ENCODE measurements at regions not wholly inside any gene's neighbourhood (a gene's known extent, or its start where the extent isn't known, plus 50 kb on each side); places are given as distances from the start of the nearest gene placed in this dataset.

- Mint-ChIP-seq H3K36me3 (no peaks in the 10 kb centered on the region), H3K27ac (no peak overlapping the region), H3K27me3 (no peaks in the 10 kb centered on the region), H3K4me3 (no peak overlapping the region), H3K9me3 (peaks cover 0 to 2% (median 0%) of the 10 kb centered on the region in 5 donors), H3K4me1 (no peaks in the 10 kb centered on the region)
- Histone ChIP-seq H3K4me3 (ENCODE audit: low read length) (no peak overlapping the region), H3K36me3 (ENCODE audit: insufficient read depth, low read length) (no peaks in the 10 kb centered on the region), H3K27me3 (ENCODE audit: insufficient read depth, low read length, poor library complexity, severe bottlenecking) (no peaks in the 10 kb centered on the region), H3K9me3 (ENCODE audit: low read length) (no peaks in the 10 kb centered on the region), H3K4me1 (ENCODE audit: insufficient read depth, low read length) (no peaks in the 10 kb centered on the region), H3K27ac (ENCODE audit: low read depth, low read length) (no peak overlapping the region)
- ChIA-PET POLR2A (no interaction called here), CTCF (no interaction called here)
- DNase-seq, result no peak
Observed at GRCh38 chr18:67733088-67733487, 216.6 kb upstream of the DSEL start.

GRCh38 chr18:67731851-67732250 is 215.3 kb upstream of the DSEL start:
- ChIA-PET POLR2A (no interaction called here), CTCF (no interaction called here)
- no peaks in the 10 kb centered on the region for H3K4me1 Mint-ChIP-seq
- H3K4me1 ChIP-seq (ENCODE audit: insufficient read depth, low read length), result no peaks in the 10 kb centered on the region
- H3K27me3 ChIP-seq (ENCODE audit: insufficient read depth, low read length, poor library complexity, severe bottlenecking), result no peaks in the 10 kb centered on the region
- H3K36me3 Mint-ChIP-seq, result no peaks in the 10 kb centered on the region
- no peak for DNase-seq
- H3K27ac ChIP-seq (ENCODE audit: low read depth, low read length), result no peak overlapping the region
- H3K27me3 Mint-ChIP-seq, result no peaks in the 10 kb centered on the region
- peaks cover 0 to 4% (median 0%) of the 10 kb centered on the region in 5 donors for H3K9me3 Mint-ChIP-seq
- H3K4me3 ChIP-seq (ENCODE audit: low read length), result no peak overlapping the region
- H3K36me3 ChIP-seq (ENCODE audit: insufficient read depth, low read length), result no peaks in the 10 kb centered on the region
- no peaks in the 10 kb centered on the region for H3K9me3 ChIP-seq (ENCODE audit: low read length)
- H3K4me3 Mint-ChIP-seq, result no peak overlapping the region
- H3K27ac Mint-ChIP-seq, result no peak overlapping the region

- H3K4me1 ChIP-seq (ENCODE audit: insufficient read depth, low read length), result no peaks in the 10 kb centered on the region
- no peaks in the 10 kb centered on the region for H3K27me3 ChIP-seq (ENCODE audit: insufficient read depth, low read length, poor library complexity, severe bottlenecking)
- no peak overlapping the region for H3K4me3 ChIP-seq (ENCODE audit: low read length)
- Mint-ChIP-seq H3K4me3 (no peak overlapping the region), H3K27me3 (no peaks in the 10 kb centered on the region), H3K27ac (no peak overlapping the region), H3K9me3 (peaks cover 0 to 6% (median 4%) of the 10 kb centered on the region in 5 donors), H3K4me1 (no peaks in the 10 kb centered on the region), H3K36me3 (no peaks in the 10 kb centered on the region)
- POLR2A ChIA-PET, result no interaction called here
- CTCF ChIA-PET, result no interaction called here
- no peak overlapping the region for H3K27ac ChIP-seq (ENCODE audit: low read depth, low read length)
- no peaks in the 10 kb centered on the region for H3K36me3 ChIP-seq (ENCODE audit: insufficient read depth, low read length)
- no peak for DNase-seq
- no peaks in the 10 kb centered on the region for H3K9me3 ChIP-seq (ENCODE audit: low read length)
Observed at GRCh38 chr18:67730886-67731285, 214.4 kb upstream of the DSEL start.

GRCh38 chr18:67728364-67728763 is 211.8 kb upstream of the DSEL start:
- Histone ChIP-seq H3K4me3 (ENCODE audit: low read length) (no peak overlapping the region), H3K4me1 (ENCODE audit: insufficient read depth, low read length) (no peaks in the 10 kb centered on the region), H3K27ac (ENCODE audit: low read depth, low read length) (no peak overlapping the region), H3K9me3 (ENCODE audit: low read length) (no peaks in the 10 kb centered on the region), H3K27me3 (ENCODE audit: insufficient read depth, low read length, poor library complexity, severe bottlenecking) (no peaks in the 10 kb centered on the region), H3K36me3 (ENCODE audit: insufficient read depth, low read length) (no peaks in the 10 kb centered on the region)
- Mint-ChIP-seq H3K4me1 (no peaks in the 10 kb centered on the region), H3K27me3 (no peaks in the 10 kb centered on the region), H3K4me3 (no peak overlapping the region), H3K27ac (no peak overlapping the region), H3K9me3 (peaks cover 0 to 16% (median 7%) of the 10 kb centered on the region in 5 donors), H3K36me3 (no peaks in the 10 kb centered on the region)
- ChIA-PET POLR2A (no interaction called here), CTCF (no interaction called here)
- no peak for DNase-seq

GRCh38 chr18:67726882-67727281 is 210.4 kb upstream of the DSEL start:
- H3K27me3 Mint-ChIP-seq, result no peaks in the 10 kb centered on the region
- CTCF ChIA-PET, result no interaction called here
- DNase-seq, result no peak
- H3K36me3 Mint-ChIP-seq, result no peaks in the 10 kb centered on the region
- POLR2A ChIA-PET, result no interaction called here
- no peak overlapping the region for H3K4me3 Mint-ChIP-seq
- Histone ChIP-seq H3K4me1 (ENCODE audit: insufficient read depth, low read length) (no peaks in the 10 kb centered on the region), H3K27me3 (ENCODE audit: insufficient read depth, low read length, poor library complexity, severe bottlenecking) (no peaks in the 10 kb centered on the region), H3K4me3 (ENCODE audit: low read length) (no peak overlapping the region), H3K36me3 (ENCODE audit: insufficient read depth, low read length) (no peaks in the 10 kb centered on the region), H3K27ac (ENCODE audit: low read depth, low read length) (no peak overlapping the region), H3K9me3 (ENCODE audit: low read length) (no peaks in the 10 kb centered on the region)
- peaks cover 0 to 17% (median 7%) of the 10 kb centered on the region in 5 donors for H3K9me3 Mint-ChIP-seq
- H3K27ac Mint-ChIP-seq, result no peak overlapping the region
- H3K4me1 Mint-ChIP-seq, result no peaks in the 10 kb centered on the region

- no peaks in the 10 kb centered on the region for H3K4me1 Mint-ChIP-seq
- Histone ChIP-seq H3K4me1 (ENCODE audit: insufficient read depth, low read length) (no peaks in the 10 kb centered on the region), H3K27ac (ENCODE audit: low read depth, low read length) (no peak overlapping the region), H3K36me3 (ENCODE audit: insufficient read depth, low read length) (no peaks in the 10 kb centered on the region), H3K4me3 (ENCODE audit: low read length) (no peak overlapping the region), H3K27me3 (ENCODE audit: insufficient read depth, low read length, poor library complexity, severe bottlenecking) (no peaks in the 10 kb centered on the region), H3K9me3 (ENCODE audit: low read length) (no peaks in the 10 kb centered on the region)
- DNase-seq, result no peak
- H3K27me3 Mint-ChIP-seq, result no peaks in the 10 kb centered on the region
- POLR2A ChIA-PET, result no interaction called here
- H3K9me3 Mint-ChIP-seq, result peaks cover 0 to 4% (median 0%) of the 10 kb centered on the region in 5 donors
- no peak overlapping the region for H3K4me3 Mint-ChIP-seq
- CTCF ChIA-PET, result no interaction called here
- no peak overlapping the region for H3K27ac Mint-ChIP-seq
- no peaks in the 10 kb centered on the region for H3K36me3 Mint-ChIP-seq
Observed at GRCh38 chr18:67717800-67718199, 201.3 kb upstream of the DSEL start.

GRCh38 chr18:67715567-67715966 is 199.0 kb upstream of the DSEL start:
- no peaks in the 10 kb centered on the region for H3K9me3 Mint-ChIP-seq
- POLR2A ChIA-PET, result no interaction called here
- Histone ChIP-seq H3K4me1 (ENCODE audit: insufficient read depth, low read length) (no peaks in the 10 kb centered on the region), H3K4me3 (ENCODE audit: low read length) (no peak overlapping the region), H3K36me3 (ENCODE audit: insufficient read depth, low read length) (no peaks in the 10 kb centered on the region), H3K27me3 (ENCODE audit: insufficient read depth, low read length, poor library complexity, severe bottlenecking) (no peaks in the 10 kb centered on the region), H3K27ac (ENCODE audit: low read depth, low read length) (no peak overlapping the region), H3K9me3 (ENCODE audit: low read length) (no peaks in the 10 kb centered on the region)
- H3K4me1 Mint-ChIP-seq, result no peaks in the 10 kb centered on the region
- H3K27me3 Mint-ChIP-seq, result no peaks in the 10 kb centered on the region
- no peaks in the 10 kb centered on the region for H3K36me3 Mint-ChIP-seq
- CTCF ChIA-PET, result no interaction called here
- no peak for DNase-seq
- no peak overlapping the region for H3K4me3 Mint-ChIP-seq
- no peak overlapping the region for H3K27ac Mint-ChIP-seq

GRCh38 chr18:67710639-67711038 is 194.1 kb upstream of the DSEL start:
- POLR2A ChIA-PET, result no interaction called here
- no peak overlapping the region for H3K27ac ChIP-seq (ENCODE audit: low read depth, low read length)
- CTCF ChIA-PET, result interaction anchor here (0.5 to 1.4 kb wide), 2 partner anchors 11 to 12 kb away, joined by 3 read pairs; no protein-coding TSS in a partner anchor
- Mint-ChIP-seq H3K36me3 (no peaks in the 10 kb centered on the region), H3K4me3 (no peak overlapping the region), H3K27me3 (no peaks in the 10 kb centered on the region), H3K27ac (no peak overlapping the region), H3K9me3 (no peaks in the 10 kb centered on the region), H3K4me1 (no peaks in the 10 kb centered on the region)
- H3K4me1 ChIP-seq (ENCODE audit: insufficient read depth, low read length), result no peaks in the 10 kb centered on the region
- H3K9me3 ChIP-seq (ENCODE audit: low read length), result no peaks in the 10 kb centered on the region
- no peaks in the 10 kb centered on the region for H3K27me3 ChIP-seq (ENCODE audit: insufficient read depth, low read length, poor library complexity, severe bottlenecking)
- DNase-seq, result no peak
- no peaks in the 10 kb centered on the region for H3K36me3 ChIP-seq (ENCODE audit: insufficient read depth, low read length)
- H3K4me3 ChIP-seq (ENCODE audit: low read length), result no peak overlapping the region

- CTCF ChIA-PET, result no interaction called here
- H3K27me3 Mint-ChIP-seq, result no peaks in the 10 kb centered on the region
Observed at GRCh38 chr18:67705748-67706147, 189.2 kb upstream of the DSEL start.

More at GRCh38 chr18:67705748-67706147, 189.2 kb upstream of the DSEL start:
- Histone ChIP-seq H3K27ac (ENCODE audit: low read depth, low read length) (no peak overlapping the region), H3K9me3 (ENCODE audit: low read length) (no peaks in the 10 kb centered on the region), H3K4me3 (ENCODE audit: low read length) (no peak overlapping the region), H3K27me3 (ENCODE audit: insufficient read depth, low read length, poor library complexity, severe bottlenecking) (no peaks in the 10 kb centered on the region), H3K36me3 (ENCODE audit: insufficient read depth, low read length) (no peaks in the 10 kb centered on the region), H3K4me1 (ENCODE audit: insufficient read depth, low read length) (no peaks in the 10 kb centered on the region)
- H3K4me3 Mint-ChIP-seq, result no peak overlapping the region
- no peak for DNase-seq
- H3K36me3 Mint-ChIP-seq, result no peaks in the 10 kb centered on the region
- H3K27ac Mint-ChIP-seq, result no peak overlapping the region
- H3K9me3 Mint-ChIP-seq, result peaks cover 0 to 5% (median 0%) of the 10 kb centered on the region in 5 donors
- POLR2A ChIA-PET, result no interaction called here
- H3K4me1 Mint-ChIP-seq, result no peaks in the 10 kb centered on the region

Data from CD8-positive, alpha-beta memory T cell (primary cell).